ENCODE measurements at regions not wholly inside any gene's neighbourhood (a gene's known extent, or its start where the extent isn't known, plus 50 kb on each side); places are given as distances from the start of the nearest gene placed in this dataset.

GRCh38 chr1:113321771-113322387 lies 68.4 kb upstream of the MAGI3 start:
- Histone ChIP-seq H3K27ac (peak overlapping the region in 1 of 2 experiments; percentile 32; a peak in 1 of 6 replicates), H3K4me1 (peaks cover 41% of the 10 kb centered on the region), H3K9me3 (no peaks in the 10 kb centered on the region), H3K4me3 (no peak overlapping the region), H3K4me2 (no peak overlapping the region; the same call in 1 of the 3 replicates)
- no peak for ATAC-seq
- ChIA-PET POLR2A (no interaction called here), CTCF (no interaction called here)
- TF ChIP-seq FOSL2 (IDR thresholded peaks at IDR 0.05) (no peak), FOSL2 (CRISPR knock-in tag; IDR thresholded peaks at IDR 0.05) (no peak), NR3C1 (IDR thresholded peaks at IDR 0.05) (no peak), ZNF302 (CRISPR knock-in tag; IDR thresholded peaks at IDR 0.05) (no peak), FOXS1 (CRISPR knock-in tag; IDR thresholded peaks at IDR 0.05) (no peak), RFX5 (IDR thresholded peaks at IDR 0.05) (no peak), RARB (CRISPR knock-in tag; IDR thresholded peaks at IDR 0.05) (no peak), PBX3 (IDR thresholded peaks at IDR 0.05) (no peak), JUN (IDR thresholded peaks at IDR 0.05) (no peak), RAD21 (conservative IDR thresholded peaks at IDR 0.05 in 1 of 2, IDR thresholded peaks at IDR 0.05 in 1 of 2) (no peak), CTCF (IDR thresholded peaks at IDR 0.05) (no peak), CBX8 (IDR thresholded peaks at IDR 0.05) (no peak), HOXB5 (CRISPR knock-in tag; IDR thresholded peaks at IDR 0.05) (no peak), HDAC2 (IDR thresholded peaks at IDR 0.05) (no peak)
- TF ChIP-seq, protein P1, sequence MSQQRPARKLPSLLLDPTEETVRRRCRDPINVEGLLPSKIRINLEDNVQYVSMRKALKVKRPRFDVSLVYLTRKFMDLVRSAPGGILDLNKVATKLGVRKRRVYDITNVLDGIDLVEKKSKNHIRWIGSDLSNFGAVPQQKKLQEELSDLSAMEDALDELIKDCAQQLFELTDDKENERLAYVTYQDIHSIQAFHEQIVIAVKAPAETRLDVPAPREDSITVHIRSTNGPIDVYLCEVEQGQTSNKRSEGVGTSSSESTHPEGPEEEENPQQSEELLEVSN (IDR thresholded peaks at IDR 0.05; ENCODE audit: borderline replicate concordance, low read depth): no peak
- TF ChIP-seq, protein P2, sequence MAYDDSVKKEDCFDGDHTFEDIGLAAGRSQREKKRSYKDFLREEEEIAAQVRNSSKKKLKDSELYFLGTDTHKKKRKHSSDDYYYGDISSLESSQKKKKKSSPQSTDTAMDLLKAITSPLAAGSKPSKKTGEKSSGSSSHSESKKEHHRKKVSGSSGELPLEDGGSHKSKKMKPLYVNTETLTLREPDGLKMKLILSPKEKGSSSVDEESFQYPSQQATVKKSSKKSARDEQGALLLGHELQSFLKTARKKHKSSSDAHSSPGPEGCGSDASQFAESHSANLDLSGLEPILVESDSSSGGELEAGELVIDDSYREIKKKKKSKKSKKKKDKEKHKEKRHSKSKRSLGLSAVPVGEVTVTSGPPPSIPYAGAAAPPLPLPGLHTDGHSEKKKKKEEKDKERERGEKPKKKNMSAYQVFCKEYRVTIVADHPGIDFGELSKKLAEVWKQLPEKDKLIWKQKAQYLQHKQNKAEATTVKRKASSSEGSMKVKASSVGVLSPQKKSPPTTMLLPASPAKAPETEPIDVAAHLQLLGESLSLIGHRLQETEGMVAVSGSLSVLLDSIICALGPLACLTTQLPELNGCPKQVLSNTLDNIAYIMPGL (CRISPR knock-in tag; IDR thresholded peaks at IDR 0.05; ENCODE audit: borderline replicate concordance): no peak
- TF ChIP-seq, protein P3, sequence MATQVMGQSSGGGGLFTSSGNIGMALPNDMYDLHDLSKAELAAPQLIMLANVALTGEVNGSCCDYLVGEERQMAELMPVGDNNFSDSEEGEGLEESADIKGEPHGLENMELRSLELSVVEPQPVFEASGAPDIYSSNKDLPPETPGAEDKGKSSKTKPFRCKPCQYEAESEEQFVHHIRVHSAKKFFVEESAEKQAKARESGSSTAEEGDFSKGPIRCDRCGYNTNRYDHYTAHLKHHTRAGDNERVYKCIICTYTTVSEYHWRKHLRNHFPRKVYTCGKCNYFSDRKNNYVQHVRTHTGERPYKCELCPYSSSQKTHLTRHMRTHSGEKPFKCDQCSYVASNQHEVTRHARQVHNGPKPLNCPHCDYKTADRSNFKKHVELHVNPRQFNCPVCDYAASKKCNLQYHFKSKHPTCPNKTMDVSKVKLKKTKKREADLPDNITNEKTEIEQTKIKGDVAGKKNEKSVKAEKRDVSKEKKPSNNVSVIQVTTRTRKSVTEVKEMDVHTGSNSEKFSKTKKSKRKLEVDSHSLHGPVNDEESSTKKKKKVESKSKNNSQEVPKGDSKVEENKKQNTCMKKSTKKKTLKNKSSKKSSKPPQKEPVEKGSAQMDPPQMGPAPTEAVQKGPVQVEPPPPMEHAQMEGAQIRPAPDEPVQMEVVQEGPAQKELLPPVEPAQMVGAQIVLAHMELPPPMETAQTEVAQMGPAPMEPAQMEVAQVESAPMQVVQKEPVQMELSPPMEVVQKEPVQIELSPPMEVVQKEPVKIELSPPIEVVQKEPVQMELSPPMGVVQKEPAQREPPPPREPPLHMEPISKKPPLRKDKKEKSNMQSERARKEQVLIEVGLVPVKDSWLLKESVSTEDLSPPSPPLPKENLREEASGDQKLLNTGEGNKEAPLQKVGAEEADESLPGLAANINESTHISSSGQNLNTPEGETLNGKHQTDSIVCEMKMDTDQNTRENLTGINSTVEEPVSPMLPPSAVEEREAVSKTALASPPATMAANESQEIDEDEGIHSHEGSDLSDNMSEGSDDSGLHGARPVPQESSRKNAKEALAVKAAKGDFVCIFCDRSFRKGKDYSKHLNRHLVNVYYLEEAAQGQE (IDR thresholded peaks at IDR 0.05): no peak
- FAIRE-seq: no peak
- DNase-seq (ENCODE audit: low read depth in 1 of 2, low spot score in 1 of 2): no peak
- 96% methylated on average over 3 of the region's 3 CpGs for WGBS (ENCODE audit: missing lambda C conversion rate)

GRCh38 chr1:113322439-113322838 lies 67.9 kb upstream of the MAGI3 start:
- Histone ChIP-seq H3K4me3 (no peak overlapping the region), H3K9me3 (no peaks in the 10 kb centered on the region), H3K4me1 (peaks cover 41% of the 10 kb centered on the region), H3K4me2 (no peak overlapping the region), H3K27ac (peak overlapping the region in 1 of 2 experiments; percentile 32; a peak in 1 of 6 replicates)
- no peak for DNase-seq (ENCODE audit: low read depth in 1 of 2, low spot score in 1 of 2)
- POLR2A ChIA-PET: no interaction called here
- 60% methylated on average over 1 of the region's 1 CpG for WGBS (ENCODE audit: missing lambda C conversion rate)
- ATAC-seq: no peak
- FAIRE-seq: no peak
- CTCF ChIA-PET: no interaction called here
- TF ChIP-seq RCOR1 (IDR thresholded peaks at IDR 0.05; ENCODE audit: low read depth, low read length) (no peak), ZNF302 (CRISPR knock-in tag; IDR thresholded peaks at IDR 0.05) (no peak), TP53 (CRISPR knock-in tag; IDR thresholded peaks at IDR 0.05) (no peak), HOXB13 (CRISPR knock-in tag; IDR thresholded peaks at IDR 0.05; ENCODE audit: low read depth) (no peak), CBX2 (IDR thresholded peaks at IDR 0.05; ENCODE audit: borderline replicate concordance, low read depth) (no peak), ESRRA (IDR thresholded peaks at IDR 0.05; ENCODE audit: borderline replicate concordance, low read length) (no peak), ZC3H11A (IDR thresholded peaks at IDR 0.05) (no peak), RFX5 (IDR thresholded peaks at IDR 0.05) (no peak), NFE2L2 (conservative IDR thresholded peaks at IDR 0.05; ENCODE audit: low read length) (no peak)
- TF ChIP-seq, protein P1 (IDR thresholded peaks at IDR 0.05; ENCODE audit: borderline replicate concordance, low read depth): no peak
- TF ChIP-seq, protein P2 (CRISPR knock-in tag; IDR thresholded peaks at IDR 0.05; ENCODE audit: borderline replicate concordance): no peak
